ENCODE measurements at regions not wholly inside any gene's neighbourhood (a gene's known extent, or its start where the extent isn't known, plus 50 kb on each side); places are given as distances from the start of the nearest gene placed in this dataset.
"Not testable (repeated sequence)": the region's sequence is repeated elsewhere in the genome, so short reads cannot be mapped to it uniquely, and the experiment has no call there.

GRCh38 chr20:19834783-19835182, 76.7 kb downstream of the RIN2 start:
- DNase-seq: no peak

- no peak for DNase-seq
Observed at GRCh38 chr20:19835533-19836222, 77.6 kb downstream of the RIN2 start.

- DNase-seq: no peak
Observed at GRCh38 chr20:19838468-19838867, 80.4 kb downstream of the RIN2 start.

GRCh38 chr20:19839053-19839452, 81.0 kb downstream of the RIN2 start:
- DNase-seq: no peak

DNA sequence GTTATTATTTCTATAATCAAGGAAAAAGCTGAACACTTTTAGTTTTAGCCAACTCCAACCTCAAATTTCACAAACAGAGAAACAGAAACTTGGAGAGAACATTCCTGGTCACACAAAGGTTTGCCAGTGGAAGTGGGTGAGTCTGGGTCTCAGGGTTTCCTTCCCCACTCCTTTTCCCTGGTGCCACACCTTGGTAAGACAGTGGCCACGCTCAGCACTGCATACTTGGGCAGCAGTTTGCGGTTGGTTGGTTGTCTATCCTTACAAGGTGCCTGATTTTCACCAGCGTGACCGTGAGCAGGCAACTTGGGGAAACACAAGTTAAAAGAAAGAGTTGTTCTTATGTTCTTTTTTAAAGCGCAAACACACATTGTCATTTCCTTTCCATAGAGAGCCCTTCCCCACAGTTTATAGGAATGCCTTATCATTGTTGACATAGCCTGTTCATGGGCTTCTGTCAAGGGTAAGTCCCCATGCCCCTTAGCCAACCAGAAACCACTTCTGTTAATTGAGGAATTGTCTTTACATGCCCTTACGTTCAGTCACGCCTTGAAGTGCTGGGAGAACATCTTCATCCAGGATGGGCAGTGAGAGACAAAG, 82.2 kb downstream of the RIN2 start:
- DNase-seq: no peak

GRCh38 chr20:19841740-19842139, 83.7 kb downstream of the RIN2 start:
- DNase-seq: no peak

DNA sequence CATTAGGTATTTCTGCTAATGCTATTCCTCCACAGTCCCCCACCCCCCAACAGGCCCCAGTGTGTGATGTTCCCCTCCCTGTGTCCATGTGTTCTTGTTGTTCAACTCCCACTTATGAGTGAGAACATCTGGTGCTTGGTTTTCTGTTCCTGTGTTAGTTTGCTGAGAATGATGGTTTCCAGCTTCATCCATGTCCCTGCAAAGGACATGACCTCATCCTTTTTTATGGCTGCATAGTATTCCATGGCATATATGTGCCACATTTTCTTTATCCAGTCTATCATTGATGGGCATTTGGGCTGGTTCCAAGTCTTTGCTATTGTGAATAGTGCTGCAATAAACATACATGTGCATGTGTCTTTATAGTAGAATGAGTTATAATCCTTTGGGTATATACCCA, 86.8 kb downstream of the RIN2 start:
- not testable (repeated sequence) for DNase-seq

DNA sequence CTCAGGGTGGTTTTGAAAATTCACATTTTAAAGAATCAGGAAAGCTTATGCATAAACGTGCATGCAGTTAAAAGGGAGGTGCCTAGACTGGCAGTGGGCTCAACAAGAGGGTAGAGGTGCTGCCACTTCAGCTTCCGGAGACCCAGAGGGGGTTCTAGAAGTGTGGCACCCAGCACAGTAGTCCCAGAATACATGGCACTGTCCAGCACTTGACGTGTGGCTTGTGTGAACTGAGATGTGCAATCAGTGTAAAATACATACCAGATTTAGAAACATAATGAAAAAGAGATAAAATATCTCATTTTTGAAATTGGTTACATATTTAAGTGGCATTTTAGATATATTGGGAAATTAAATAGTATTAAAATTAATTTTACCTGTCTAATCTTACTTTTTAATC, 89.3 kb downstream of the RIN2 start:
- DNase-seq: no peak

GRCh38 chr20:19849341-19850197, 91.5 kb downstream of the RIN2 start:
- DNase-seq: no peak

DNA sequence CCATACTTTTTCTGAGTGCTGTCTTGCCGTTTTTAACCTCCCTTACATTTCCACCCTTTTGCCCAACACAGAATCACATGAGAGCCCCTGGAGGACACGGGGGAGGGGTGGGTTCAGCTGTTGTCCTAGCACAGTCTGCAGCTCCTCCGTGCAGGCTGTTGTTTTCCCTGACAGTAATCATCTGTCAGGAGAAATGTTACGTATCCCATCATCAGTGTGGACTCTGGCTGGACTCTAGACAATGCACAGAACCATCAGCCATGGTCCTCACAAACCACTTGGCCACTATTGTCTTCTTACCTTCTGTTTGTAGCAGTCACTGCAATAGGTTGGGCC, 92.1 kb downstream of the RIN2 start:
- no peak for DNase-seq

DNA sequence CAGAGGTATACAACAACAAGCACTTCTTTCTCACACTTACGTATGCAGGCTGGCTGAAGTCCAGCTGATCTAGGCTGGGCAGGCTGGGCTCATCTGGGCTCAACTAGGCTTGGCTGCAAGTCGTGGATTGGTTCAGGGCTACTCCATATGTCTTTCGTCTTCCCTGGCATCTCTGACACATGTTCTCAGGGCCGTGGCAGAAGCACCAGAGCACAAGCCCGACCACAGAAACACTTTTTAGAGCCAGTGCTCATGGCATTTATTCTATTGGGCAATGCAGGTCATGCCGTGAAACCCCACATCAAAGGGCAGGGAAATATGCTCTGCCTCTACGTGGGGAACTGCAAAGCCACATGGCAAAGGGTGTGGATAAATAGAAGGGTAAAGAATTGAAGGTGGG, 93.8 kb downstream of the RIN2 start:
- DNase-seq: no peak

- DNase-seq: no peak
Observed at GRCh38 chr20:19855416-19855815, 97.4 kb downstream of the RIN2 start.

- no peak for DNase-seq
Observed at GRCh38 chr20:19858466-19859371, 100.7 kb downstream of the RIN2 start.

GRCh38 chr20:19859444-19859843, 101.4 kb downstream of the RIN2 start:
- DNase-seq: no peak

DNA sequence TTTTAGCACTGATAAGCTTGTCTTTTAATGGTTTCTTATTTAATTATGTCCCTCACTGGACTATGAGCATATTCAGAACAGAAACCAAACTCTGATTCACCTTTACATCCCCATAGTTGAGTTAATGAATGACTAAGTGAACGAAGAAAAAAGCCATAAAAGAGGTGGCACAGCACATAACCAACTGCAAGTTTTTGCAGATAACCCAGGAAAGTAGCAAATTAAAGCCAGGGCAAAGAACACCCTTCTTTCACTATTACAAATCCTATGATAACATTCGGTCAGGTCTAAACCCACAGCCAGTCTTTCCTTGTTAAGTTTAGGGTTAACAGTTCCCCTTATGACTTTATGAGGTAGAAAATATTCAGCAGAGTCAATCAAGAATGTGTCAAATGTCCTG, 102.7 kb downstream of the RIN2 start:
- no peak for DNase-seq

DNA sequence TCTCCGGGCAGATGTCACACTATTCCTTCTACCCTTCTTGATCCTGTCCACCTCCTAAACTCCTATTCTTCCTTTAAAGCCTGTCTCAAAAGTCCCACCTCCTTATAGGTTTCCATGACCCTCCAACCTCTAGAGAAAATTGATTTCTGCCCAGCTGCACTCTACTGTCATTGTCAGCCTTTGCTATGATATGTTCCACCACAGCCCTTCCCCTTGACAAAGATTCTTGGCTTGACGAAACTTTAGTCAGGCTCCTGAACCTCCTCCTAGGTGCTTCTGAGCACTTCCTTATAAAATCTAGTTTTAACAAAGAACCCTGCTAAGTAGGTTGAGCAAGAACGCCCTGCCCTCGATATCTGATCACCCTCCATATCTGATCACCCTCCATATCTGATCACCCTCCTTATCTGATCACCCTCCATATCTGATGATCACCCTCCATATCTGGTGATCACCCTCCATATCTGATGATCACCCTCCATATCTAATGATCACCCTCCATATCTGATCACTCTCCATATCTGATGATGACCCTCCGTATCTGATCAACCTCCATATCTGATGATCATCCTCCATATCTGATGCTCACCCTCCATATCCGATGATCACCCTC, 103.2 kb downstream of the RIN2 start:
- no peak for DNase-seq

GRCh38 chr20:19864130-19864529, 106.1 kb downstream of the RIN2 start:
- DNase-seq: no peak

GRCh38 chr20:19866070-19866469, 108.0 kb downstream of the RIN2 start:
- no peak for DNase-seq

GRCh38 chr20:19867074-19867473, 109.0 kb downstream of the RIN2 start:
- no peak for DNase-seq

GRCh38 chr20:19867940-19868371, 109.9 kb downstream of the RIN2 start:
- DNase-seq: no peak

- DNase-seq: no peak
Observed at GRCh38 chr20:19868441-19868840, 110.4 kb downstream of the RIN2 start.

GRCh38 chr20:19872001-19872400, 113.9 kb downstream of the RIN2 start:
- no peak for DNase-seq

Data from SW 1271 (cell line).